ENCODE measurements at regions not wholly inside any gene's neighbourhood (a gene's known extent, or its start where the extent isn't known, plus 50 kb on each side); places are given as distances from the start of the nearest gene placed in this dataset.

DNA sequence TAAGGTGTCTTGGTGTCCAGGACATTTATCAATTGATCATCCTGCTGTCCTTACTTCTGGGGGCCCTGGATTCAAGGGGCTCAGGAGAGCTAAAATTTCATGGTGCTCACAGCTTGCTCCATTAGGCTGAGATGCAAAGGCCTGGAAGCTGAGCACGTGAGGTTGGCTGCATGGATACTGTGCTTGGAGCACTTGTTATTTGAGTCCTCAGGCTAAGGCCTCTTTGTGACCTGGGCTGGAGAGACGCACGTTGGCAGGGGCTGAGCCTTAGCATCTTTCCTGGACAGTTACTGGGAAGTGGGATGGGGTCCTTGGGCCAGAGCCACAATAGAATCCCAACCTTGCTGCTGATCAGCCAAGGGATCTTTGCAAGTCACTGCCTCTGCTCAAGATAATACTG is 151.2 kb upstream of the HS6ST1 start:
- Histone ChIP-seq H3K4me1 (ENCODE audit: control insufficient read depth in 5 of 5, insufficient read depth in 5 of 5, low read length in 5 of 5) (peaks cover 5 to 47% (median 39%) of the 10 kb centered on the region in 5 donors), H3K9ac (ENCODE audit: low read length in 5 of 5) (no peak overlapping the region), H3K36me3 (ENCODE audit: control insufficient read depth in 5 of 5, insufficient read depth in 5 of 5, low read length in 5 of 5) (no peaks in the 10 kb centered on the region), H3K4me3 (ENCODE audit: low read depth in 1 of 5, low read length in 5 of 5) (peak overlapping the region in 2 of 5 donors; percentile 11 to 31), H3K27ac (ENCODE audit: low read depth, low read length) (no peak overlapping the region), H3K9me3 (ENCODE audit: control insufficient read depth in 5 of 5, low read length in 5 of 5) (peaks cover 9 to 44% (median 35%) of the 10 kb centered on the region in 5 donors), H3K27me3 (ENCODE audit: control insufficient read depth in 5 of 5, insufficient read depth in 4 of 5, low read length in 5 of 5) (no peaks in the 10 kb centered on the region)

DNA sequence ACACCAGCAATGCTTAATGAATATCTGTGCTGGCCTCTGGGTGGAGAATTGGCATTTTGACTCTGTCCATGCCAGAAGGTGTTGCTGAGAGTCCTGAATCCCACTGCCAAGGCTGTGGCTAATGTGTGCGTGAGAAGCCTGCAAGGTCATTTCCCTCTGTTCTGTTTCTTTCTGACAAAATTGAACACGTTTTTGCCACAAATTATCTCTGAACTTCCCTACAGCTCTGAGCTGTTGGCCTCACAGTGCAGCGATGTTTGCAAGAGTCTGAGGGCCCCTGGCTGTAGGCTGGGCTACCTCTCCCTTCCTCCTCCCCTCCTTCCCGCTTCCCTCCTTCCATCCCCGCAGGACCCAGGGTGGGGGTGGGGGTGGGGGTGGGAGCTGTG is 154.1 kb upstream of the HS6ST1 start:
- Histone ChIP-seq H3K27ac (ENCODE audit: low read depth, low read length) (no peak overlapping the region), H3K9ac (ENCODE audit: low read length in 5 of 5) (no peak overlapping the region), H3K9me3 (ENCODE audit: control insufficient read depth in 5 of 5, low read length in 5 of 5) (peaks cover 9 to 28% (median 28%) of the 10 kb centered on the region in 5 donors), H3K36me3 (ENCODE audit: control insufficient read depth in 5 of 5, insufficient read depth in 5 of 5, low read length in 5 of 5) (no peaks in the 10 kb centered on the region), H3K4me3 (ENCODE audit: low read depth in 1 of 5, low read length in 5 of 5) (peak overlapping the region in 3 of 5 donors; percentile 17 to 62 (median 46)), H3K27me3 (ENCODE audit: control insufficient read depth in 5 of 5, insufficient read depth in 4 of 5, low read length in 5 of 5) (no peaks in the 10 kb centered on the region), H3K4me1 (ENCODE audit: control insufficient read depth in 5 of 5, insufficient read depth in 5 of 5, low read length in 5 of 5) (peaks cover 2 to 23% (median 20%) of the 10 kb centered on the region in 5 donors)

DNA sequence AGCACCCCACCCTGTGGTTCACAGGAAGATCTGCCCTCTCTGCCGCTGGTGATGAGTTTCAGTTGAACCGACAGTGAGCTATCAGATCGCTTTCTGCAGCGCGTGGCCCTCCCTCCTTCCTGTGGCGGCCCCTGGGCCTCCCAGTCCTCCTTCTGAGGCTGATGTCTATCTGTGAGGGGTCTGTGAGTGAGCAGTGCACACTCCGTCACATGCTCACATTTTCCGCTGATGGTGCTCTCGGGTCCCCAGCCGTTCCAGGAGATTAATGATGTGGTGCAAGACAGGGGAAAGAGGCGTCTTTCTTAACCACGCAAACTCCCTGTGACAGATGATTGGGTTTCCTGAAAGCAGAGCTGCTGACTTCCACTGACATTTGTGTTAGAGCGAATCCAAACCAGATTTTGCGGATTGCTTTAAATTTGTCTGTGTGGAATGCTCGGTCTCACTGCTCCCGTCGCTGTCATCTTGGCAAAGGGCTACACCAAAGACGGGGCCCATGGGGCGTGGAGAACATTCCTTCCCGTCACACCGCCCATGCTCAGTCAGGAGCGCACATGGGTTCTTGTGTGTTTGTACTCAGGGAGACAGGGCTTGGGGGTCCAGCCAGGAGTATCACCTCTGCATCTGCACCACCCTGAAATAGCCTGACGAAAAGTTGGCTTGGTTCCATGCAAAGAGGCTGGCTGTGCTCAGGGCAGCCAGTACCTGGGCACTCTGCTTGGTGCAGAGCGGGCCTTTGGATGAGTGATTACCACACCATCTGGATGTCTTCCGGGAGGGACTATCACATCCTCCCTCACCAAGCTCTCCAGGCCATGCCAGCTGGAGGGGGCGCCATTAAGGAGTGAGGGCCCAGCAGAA is 154.7 kb upstream of the HS6ST1 start:
- H3K27me3 ChIP-seq (ENCODE audit: control insufficient read depth in 5 of 5, insufficient read depth in 4 of 5, low read length in 5 of 5): no peaks in the 10 kb centered on the region

DNA sequence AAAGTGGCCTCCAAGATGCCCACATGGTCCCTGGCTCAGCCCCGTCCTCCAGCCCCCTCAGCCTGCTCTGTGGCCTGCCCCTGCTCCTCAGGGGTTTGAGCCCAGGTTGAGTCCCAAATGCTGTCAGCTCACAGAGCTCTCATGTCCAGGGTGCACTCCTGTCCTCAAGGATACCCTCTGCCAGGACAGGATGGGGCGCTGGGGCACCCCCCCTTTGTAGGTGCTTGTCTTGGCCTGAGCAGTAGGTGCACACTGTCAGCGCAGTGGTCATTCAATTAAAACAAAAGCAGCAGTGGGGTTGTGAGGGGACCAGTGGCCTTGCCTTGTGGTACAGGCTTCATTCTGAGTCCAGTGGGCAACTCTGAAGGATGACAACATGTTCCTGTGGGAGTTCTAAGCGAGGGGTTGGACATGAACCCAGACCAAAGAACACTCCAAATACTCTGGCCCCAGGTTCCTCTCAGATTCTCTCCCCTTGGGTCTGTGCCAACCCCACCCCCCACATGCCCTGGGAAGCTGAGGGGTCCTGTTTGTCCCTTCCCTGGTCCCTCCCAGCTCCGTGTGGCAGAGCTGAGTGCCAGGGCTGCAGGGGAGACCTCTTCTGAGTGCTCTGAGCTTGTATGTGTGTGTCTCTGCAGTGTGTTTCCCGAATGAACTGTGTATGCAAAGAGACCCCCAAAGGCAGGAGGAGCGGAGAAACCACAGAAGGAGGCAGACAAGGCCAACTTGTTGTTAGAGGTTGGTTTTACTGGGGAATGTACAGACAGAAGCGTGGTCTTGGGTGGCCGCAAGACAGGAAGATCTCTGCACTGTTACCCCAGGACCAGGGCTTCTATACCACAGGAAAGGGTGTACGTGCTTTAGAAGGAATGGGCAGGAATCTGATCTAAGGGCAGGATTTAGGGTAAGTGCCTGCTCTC is 155.6 kb upstream of the HS6ST1 start:
- Histone ChIP-seq H3K27me3 (ENCODE audit: control insufficient read depth in 5 of 5, insufficient read depth in 4 of 5, low read length in 5 of 5) (no peaks in the 10 kb centered on the region), H3K27ac (ENCODE audit: low read depth, low read length) (no peak overlapping the region), H3K9me3 (ENCODE audit: control insufficient read depth in 5 of 5, low read length in 5 of 5) (peaks cover 7 to 16% (median 15%) of the 10 kb centered on the region in 5 donors), H3K36me3 (ENCODE audit: control insufficient read depth in 5 of 5, insufficient read depth in 5 of 5, low read length in 5 of 5) (no peaks in the 10 kb centered on the region), H3K4me1 (ENCODE audit: control insufficient read depth in 5 of 5, insufficient read depth in 5 of 5, low read length in 5 of 5) (peaks cover 2 to 21% (median 17%) of the 10 kb centered on the region in 5 donors), H3K9ac (ENCODE audit: low read length in 5 of 5) (no peak overlapping the region), H3K4me3 (ENCODE audit: low read depth in 1 of 5, low read length in 5 of 5) (peak overlapping the region in 1 of 5 donors; percentile 35)

More for the DNA sequence above, 154.7 kb upstream of the HS6ST1 start:
- peak overlapping the region in 1 of 5 donors; percentile 29 for H3K9ac ChIP-seq (ENCODE audit: low read length in 5 of 5)
- peaks cover 2 to 21% (median 17%) of the 10 kb centered on the region in 5 donors for H3K4me1 ChIP-seq (ENCODE audit: control insufficient read depth in 5 of 5, insufficient read depth in 5 of 5, low read length in 5 of 5)
- no peak overlapping the region for H3K27ac ChIP-seq (ENCODE audit: low read depth, low read length)
- peak overlapping the region; percentile 35 to 62 (median 53) for H3K4me3 ChIP-seq (ENCODE audit: low read depth in 1 of 5, low read length in 5 of 5)
- peaks cover 9 to 24% (median 22%) of the 10 kb centered on the region in 5 donors for H3K9me3 ChIP-seq (ENCODE audit: control insufficient read depth in 5 of 5, low read length in 5 of 5)
- H3K36me3 ChIP-seq (ENCODE audit: control insufficient read depth in 5 of 5, insufficient read depth in 5 of 5, low read length in 5 of 5): no peaks in the 10 kb centered on the region

DNA sequence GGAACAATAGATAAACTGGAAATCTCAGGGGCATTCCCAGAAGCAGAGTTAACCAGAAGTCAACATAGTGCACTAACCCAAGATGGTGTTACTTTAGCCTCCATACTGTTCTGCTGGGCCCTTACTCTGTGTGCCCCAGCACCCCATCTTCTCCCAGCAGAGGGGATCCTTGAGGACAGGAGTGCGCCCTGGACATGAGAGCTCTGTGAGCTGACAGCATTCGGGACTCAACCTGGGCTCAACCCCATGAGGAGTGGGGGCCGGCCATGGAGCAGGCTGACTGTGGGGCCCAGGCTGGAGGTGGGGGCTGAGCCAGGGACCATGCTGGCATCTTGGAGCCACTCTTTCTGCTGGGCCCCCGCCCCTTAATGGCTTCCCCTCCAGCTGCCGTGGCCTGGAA is 156.3 kb upstream of the HS6ST1 start:
- H3K4me1 ChIP-seq (ENCODE audit: control insufficient read depth in 5 of 5, insufficient read depth in 5 of 5, low read length in 5 of 5): peaks cover 2 to 21% (median 17%) of the 10 kb centered on the region in 5 donors
- no peaks in the 10 kb centered on the region for H3K36me3 ChIP-seq (ENCODE audit: control insufficient read depth in 5 of 5, insufficient read depth in 5 of 5, low read length in 5 of 5)
- no peaks in the 10 kb centered on the region for H3K27me3 ChIP-seq (ENCODE audit: control insufficient read depth in 5 of 5, insufficient read depth in 4 of 5, low read length in 5 of 5)
- H3K9me3 ChIP-seq (ENCODE audit: control insufficient read depth in 5 of 5, low read length in 5 of 5): peaks cover 3 to 9% (median 8%) of the 10 kb centered on the region in 5 donors
- no peak overlapping the region for H3K27ac ChIP-seq (ENCODE audit: low read depth, low read length)
- H3K9ac ChIP-seq (ENCODE audit: low read length in 5 of 5): no peak overlapping the region
- H3K4me3 ChIP-seq (ENCODE audit: low read depth in 1 of 5, low read length in 5 of 5): no peak overlapping the region

DNA sequence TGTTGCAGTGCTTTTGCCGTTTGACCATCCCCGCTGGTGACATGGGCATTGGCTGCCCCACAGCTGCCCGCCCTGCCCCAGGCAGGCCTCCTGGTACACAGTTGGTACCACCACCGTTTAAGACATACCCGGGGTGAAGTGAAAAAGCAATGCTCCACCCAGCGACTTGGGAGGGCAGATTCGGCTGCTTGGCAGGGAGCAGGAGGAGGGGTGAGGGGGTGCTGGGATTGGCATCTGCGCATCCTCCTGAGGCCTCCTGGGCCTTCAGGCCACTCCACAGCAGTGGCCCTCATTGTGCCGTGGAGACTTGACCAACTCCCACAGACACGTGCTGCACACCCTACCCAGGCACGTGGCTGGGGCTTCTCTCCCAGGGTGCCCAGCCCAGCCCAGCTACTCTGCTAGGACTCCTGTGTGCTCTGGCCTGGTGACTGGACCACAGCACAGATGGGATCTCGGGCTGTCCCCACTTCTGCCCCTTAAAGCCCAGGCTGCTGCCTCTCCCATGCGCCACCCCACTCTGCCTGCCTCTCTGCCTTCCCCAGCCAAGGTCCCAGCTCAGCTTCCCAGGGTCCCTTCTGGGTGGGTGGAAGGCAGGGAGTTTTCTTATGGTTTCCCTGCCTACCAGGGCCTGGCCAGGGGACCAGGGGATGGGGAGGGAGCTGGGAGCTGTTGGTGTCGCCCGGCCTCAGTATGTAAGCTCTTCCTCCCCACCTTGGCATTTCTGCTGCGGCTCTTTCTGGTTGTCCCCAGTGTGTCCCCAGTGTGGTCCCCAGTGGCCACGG is 157.0 kb upstream of the HS6ST1 start:
- peaks cover 2 to 21% (median 17%) of the 10 kb centered on the region in 5 donors for H3K4me1 ChIP-seq (ENCODE audit: control insufficient read depth in 5 of 5, insufficient read depth in 5 of 5, low read length in 5 of 5)
- H3K9me3 ChIP-seq (ENCODE audit: control insufficient read depth in 5 of 5, low read length in 5 of 5): peaks cover 0 to 3% (median 2%) of the 10 kb centered on the region in 5 donors
- H3K4me3 ChIP-seq (ENCODE audit: low read depth in 1 of 5, low read length in 5 of 5): no peak overlapping the region
- H3K27ac ChIP-seq (ENCODE audit: low read depth, low read length): no peak overlapping the region
- H3K36me3 ChIP-seq (ENCODE audit: control insufficient read depth in 5 of 5, insufficient read depth in 5 of 5, low read length in 5 of 5): no peaks in the 10 kb centered on the region
- no peak overlapping the region for H3K9ac ChIP-seq (ENCODE audit: low read length in 5 of 5)
- no peaks in the 10 kb centered on the region for H3K27me3 ChIP-seq (ENCODE audit: control insufficient read depth in 5 of 5, insufficient read depth in 4 of 5, low read length in 5 of 5)

DNA sequence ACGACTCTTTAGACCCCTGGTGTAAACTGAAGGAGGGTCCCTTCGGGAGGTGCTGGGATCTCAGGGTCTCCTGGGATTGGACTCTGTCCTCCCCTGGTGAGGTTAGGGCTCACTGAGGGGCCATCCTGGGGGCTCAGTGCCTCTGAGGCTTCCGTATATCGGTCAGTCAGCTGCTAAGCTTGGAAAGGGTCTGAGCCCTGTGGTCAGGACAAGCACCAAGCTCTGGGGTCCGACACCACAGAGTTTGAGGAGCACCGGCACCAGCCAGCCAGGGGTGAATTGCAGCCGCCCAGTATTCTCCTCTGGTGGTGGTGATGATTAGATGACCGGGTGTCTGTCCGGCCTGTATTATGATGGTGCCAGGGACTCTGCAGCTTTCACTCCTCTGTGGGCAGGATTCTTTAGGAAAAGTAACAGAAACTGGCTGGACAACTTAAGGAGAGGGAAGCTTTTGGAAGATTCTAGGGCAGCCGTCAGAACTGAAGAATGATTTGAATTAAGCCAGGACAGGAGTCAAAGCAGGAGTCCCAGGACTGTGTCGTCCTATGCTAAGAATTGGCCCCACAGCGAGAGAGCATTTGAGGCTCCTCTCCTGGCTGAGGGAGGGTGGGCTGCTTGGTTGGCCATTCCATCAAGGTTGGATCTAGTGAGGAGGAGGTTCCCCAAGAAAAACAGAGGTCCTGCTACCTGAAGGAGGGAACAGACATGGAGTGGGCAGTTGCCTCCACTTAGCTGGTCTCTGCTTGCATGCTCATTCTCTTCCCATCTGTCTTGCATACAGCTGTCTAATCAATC is 158.6 kb upstream of the HS6ST1 start:
- Histone ChIP-seq H3K27ac (ENCODE audit: low read depth, low read length) (no peak overlapping the region), H3K36me3 (ENCODE audit: control insufficient read depth in 5 of 5, insufficient read depth in 5 of 5, low read length in 5 of 5) (no peaks in the 10 kb centered on the region), H3K9me3 (ENCODE audit: control insufficient read depth in 5 of 5, low read length in 5 of 5) (no peaks in the 10 kb centered on the region), H3K4me1 (ENCODE audit: control insufficient read depth in 5 of 5, insufficient read depth in 5 of 5, low read length in 5 of 5) (peaks cover 2 to 21% (median 17%) of the 10 kb centered on the region in 5 donors), H3K27me3 (ENCODE audit: control insufficient read depth in 5 of 5, insufficient read depth in 4 of 5, low read length in 5 of 5) (no peaks in the 10 kb centered on the region), H3K4me3 (ENCODE audit: low read depth in 1 of 5, low read length in 5 of 5) (no peak overlapping the region), H3K9ac (ENCODE audit: low read length in 5 of 5) (no peak overlapping the region)

DNA sequence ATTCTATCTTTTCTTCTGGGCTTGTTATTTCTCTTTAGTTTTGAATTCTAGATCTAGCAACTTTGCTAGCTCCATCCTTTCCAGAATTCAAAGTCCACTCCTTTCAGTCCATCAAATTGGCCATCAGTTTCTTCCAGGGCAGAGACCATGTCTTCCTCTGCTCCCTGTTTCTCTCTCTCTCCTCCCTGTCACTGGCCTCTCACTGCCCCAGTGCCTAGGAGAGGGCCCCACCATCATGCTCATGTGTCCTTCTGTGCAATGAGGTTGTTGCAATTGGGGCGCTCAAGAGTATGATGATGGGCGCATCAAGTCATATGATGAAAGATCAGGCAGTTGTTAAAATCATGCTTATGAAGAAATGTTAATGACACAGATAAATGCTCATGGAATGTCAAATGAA is 159.2 kb upstream of the HS6ST1 start:
- Histone ChIP-seq H3K4me3 (ENCODE audit: low read depth in 1 of 5, low read length in 5 of 5) (no peak overlapping the region), H3K9ac (ENCODE audit: low read length in 5 of 5) (no peak overlapping the region), H3K9me3 (ENCODE audit: control insufficient read depth in 5 of 5, low read length in 5 of 5) (no peaks in the 10 kb centered on the region), H3K4me1 (ENCODE audit: control insufficient read depth in 5 of 5, insufficient read depth in 5 of 5, low read length in 5 of 5) (peaks cover 2 to 17% (median 14%) of the 10 kb centered on the region in 5 donors), H3K36me3 (ENCODE audit: control insufficient read depth in 5 of 5, insufficient read depth in 5 of 5, low read length in 5 of 5) (no peaks in the 10 kb centered on the region), H3K27me3 (ENCODE audit: control insufficient read depth in 5 of 5, insufficient read depth in 4 of 5, low read length in 5 of 5) (no peaks in the 10 kb centered on the region), H3K27ac (ENCODE audit: low read depth, low read length) (no peak overlapping the region)
